ENCODE measurements at regions not wholly inside any gene's neighbourhood (a gene's known extent, or its start where the extent isn't known, plus 50 kb on each side); places are given as distances from the start of the nearest gene placed in this dataset.

DNA sequence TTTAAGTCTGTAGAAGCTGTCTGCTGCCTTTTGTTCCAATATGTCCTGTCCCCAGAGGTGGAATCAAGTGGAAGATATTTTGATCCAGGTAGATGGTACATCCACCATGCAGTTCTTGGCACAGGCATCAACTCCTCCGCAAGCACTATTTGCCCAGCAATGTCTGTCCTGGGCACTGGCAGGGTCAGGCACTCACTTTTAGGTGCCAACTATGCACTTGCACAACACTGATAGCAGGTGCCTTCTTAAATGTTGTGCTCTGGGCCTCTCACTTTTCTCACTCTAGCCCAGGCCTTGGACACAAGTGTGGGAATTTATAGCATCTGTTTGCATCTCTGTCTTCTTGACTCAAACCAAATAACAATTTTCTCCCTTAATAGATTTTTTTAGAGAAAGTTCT is 140.5 kb upstream of the UBE2E2 start:
- TF ChIP-seq, protein P1, sequence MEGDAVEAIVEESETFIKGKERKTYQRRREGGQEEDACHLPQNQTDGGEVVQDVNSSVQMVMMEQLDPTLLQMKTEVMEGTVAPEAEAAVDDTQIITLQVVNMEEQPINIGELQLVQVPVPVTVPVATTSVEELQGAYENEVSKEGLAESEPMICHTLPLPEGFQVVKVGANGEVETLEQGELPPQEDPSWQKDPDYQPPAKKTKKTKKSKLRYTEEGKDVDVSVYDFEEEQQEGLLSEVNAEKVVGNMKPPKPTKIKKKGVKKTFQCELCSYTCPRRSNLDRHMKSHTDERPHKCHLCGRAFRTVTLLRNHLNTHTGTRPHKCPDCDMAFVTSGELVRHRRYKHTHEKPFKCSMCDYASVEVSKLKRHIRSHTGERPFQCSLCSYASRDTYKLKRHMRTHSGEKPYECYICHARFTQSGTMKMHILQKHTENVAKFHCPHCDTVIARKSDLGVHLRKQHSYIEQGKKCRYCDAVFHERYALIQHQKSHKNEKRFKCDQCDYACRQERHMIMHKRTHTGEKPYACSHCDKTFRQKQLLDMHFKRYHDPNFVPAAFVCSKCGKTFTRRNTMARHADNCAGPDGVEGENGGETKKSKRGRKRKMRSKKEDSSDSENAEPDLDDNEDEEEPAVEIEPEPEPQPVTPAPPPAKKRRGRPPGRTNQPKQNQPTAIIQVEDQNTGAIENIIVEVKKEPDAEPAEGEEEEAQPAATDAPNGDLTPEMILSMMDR (IDR thresholded peaks at IDR 0.05; ENCODE audit: control insufficient read depth, extremely low read depth, insufficient read depth): no peak
- no peak for DNase-seq (ENCODE audit: low read depth)
- H3K4me3 ChIP-seq (ENCODE audit: low read depth, low read length): no peak overlapping the region

DNA sequence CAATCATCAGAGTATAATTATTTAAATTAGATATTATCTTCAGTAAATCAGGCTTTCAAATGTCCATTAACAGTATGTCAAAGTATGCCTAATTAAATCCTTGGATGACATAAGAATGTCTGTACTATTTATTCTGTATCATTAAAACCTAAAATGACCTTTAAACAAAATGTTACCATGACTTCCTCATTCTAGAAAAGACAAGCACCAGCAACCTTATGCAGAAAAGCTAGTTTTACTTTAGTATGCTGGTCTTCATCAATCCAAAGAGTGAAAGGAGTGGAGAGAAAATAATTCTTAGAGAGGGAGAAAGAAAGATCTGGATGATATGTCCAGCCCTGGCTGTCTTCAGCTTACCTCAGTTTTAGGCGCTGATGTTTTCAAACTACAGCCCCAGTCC is 140.1 kb upstream of the UBE2E2 start:
- TF ChIP-seq, protein P1 (IDR thresholded peaks at IDR 0.05; ENCODE audit: control insufficient read depth, extremely low read depth, insufficient read depth): no peak
- DNase-seq (ENCODE audit: low read depth): no peak
- H3K4me3 ChIP-seq (ENCODE audit: low read depth, low read length): no peak overlapping the region

DNA sequence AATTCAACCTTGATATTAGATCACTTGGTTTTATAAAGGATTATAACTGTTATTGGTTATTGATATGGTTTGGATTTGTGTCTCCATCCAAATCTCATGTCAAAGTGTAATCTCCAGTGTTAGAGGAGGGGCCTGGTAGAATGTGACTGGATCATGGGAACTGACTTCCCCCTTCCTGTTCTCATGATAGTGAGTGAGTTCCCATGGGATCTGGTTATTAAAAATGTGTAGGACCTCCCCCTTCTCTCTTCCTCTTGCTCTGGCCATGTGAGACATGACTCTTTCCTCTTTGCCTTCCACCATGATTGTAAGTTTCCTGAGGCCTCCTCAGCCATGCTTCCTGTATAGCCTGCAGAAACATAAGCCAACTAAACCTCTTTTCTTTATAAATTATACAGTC is 136.0 kb upstream of the UBE2E2 start:
- H3K4me3 ChIP-seq (ENCODE audit: low read depth, low read length): no peak overlapping the region
- no peak for DNase-seq (ENCODE audit: low read depth)

DNA sequence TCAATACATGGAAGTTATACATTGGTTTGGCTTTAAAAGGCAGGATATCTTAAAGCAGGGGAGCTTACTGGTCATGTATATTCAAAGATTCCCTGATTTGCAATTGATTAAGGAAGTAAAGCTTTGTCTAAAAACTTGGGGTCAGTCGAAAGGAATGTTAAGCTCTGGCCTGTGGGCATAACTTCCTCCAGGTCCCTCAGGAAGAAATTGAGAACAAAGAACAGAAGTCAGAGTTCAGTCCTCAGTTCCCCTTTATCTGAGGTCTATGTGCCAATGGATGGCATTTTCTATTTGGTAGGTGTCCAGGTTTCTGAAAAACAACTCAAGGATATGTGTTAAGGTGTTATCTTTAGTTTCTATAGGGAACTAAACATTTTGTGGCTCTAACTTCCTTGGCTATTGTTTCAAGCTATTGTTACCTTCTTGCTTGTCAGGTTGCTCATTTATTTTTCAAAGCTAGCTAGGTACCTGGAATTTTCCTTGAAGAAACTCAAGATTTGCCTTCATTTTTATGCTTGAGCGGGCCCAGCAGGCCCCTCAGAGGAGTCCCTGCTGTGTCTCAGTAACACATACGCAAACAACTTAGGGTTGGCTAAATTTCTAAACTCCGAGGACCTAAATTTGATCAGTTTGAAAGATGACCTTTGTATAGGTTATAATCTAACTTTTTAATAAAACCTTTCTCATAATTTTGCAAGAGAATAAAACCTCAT is 135.0 kb upstream of the UBE2E2 start:
- no peak overlapping the region for H3K4me3 ChIP-seq (ENCODE audit: low read depth, low read length)
- TF ChIP-seq, protein P1 (IDR thresholded peaks at IDR 0.05; ENCODE audit: control insufficient read depth, extremely low read depth, insufficient read depth): no peak
- no peak for DNase-seq (ENCODE audit: low read depth)

More for the DNA sequence above, 136.0 kb upstream of the UBE2E2 start:
- TF ChIP-seq, protein P1 (IDR thresholded peaks at IDR 0.05; ENCODE audit: control insufficient read depth, extremely low read depth, insufficient read depth): no peak

DNA sequence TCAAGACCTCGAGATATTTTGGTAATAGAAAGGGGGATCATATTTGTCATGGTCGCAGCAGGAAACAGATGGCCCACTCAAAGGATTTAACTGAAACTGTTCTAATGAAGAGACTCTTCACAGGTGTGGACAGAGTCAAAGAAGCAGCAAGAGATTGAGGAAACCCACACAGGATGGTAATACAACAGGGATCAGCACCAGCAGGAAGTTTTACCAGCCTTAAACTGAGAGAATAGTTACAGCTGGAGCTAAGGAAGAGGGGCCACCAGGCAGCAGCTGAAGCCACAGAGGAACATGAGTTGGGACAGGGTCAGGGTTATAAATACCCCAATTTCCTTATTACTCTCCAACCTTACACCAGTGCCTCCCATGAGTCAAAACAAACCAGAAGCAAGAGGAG is 131.8 kb upstream of the UBE2E2 start:
- no peak for DNase-seq (ENCODE audit: low read depth)
- no peak overlapping the region for H3K4me3 ChIP-seq (ENCODE audit: low read depth, low read length)
- TF ChIP-seq, protein P1 (IDR thresholded peaks at IDR 0.05; ENCODE audit: control insufficient read depth, extremely low read depth, insufficient read depth): no peak

DNA sequence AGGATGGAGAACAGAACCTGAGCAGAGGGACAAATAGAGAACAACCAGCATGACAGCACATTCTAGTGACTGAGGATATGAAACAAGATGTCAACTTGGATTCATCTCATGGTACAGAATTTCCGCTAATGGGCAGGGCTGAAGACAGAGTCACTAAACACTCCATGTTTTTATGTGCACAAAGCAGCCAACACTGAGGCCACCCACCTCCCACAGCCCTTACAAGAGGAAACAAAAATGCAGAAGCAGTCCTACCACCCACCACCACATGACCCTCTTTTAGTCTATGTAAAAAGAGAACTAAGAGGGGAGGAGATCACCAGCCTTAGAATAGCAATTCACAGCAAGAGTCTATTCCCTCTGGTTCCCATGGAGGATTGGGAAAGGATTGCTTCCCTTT is 131.4 kb upstream of the UBE2E2 start:
- DNase-seq (ENCODE audit: low read depth): no peak
- TF ChIP-seq, protein P1 (IDR thresholded peaks at IDR 0.05; ENCODE audit: control insufficient read depth, extremely low read depth, insufficient read depth): no peak
- H3K4me3 ChIP-seq (ENCODE audit: low read depth, low read length): no peak overlapping the region

DNA sequence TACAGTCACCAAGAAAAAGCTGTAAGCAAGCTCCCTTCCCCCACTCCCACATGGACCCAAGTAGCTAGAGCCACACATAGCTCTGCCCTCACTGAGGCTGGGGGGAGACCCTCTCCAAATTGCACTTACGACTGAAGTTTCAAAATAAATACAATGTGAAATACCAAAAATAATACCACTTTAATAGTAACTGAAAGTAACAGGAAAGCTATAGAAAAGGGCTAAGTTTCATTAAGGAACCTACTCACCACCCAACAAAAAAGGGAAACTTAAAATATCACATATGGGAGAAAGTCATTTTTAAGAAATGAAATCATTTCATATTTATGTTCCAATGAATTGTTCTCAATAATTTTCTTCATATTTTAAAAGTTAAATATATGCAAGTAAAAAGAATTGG is 130.4 kb upstream of the UBE2E2 start:
- no peak overlapping the region for H3K4me3 ChIP-seq (ENCODE audit: low read depth, low read length)
- TF ChIP-seq, protein P1 (IDR thresholded peaks at IDR 0.05; ENCODE audit: control insufficient read depth, extremely low read depth, insufficient read depth): no peak
- DNase-seq (ENCODE audit: low read depth): no peak

Measured in LNCaP clone FGC (cell line).